Fibroblast of lung (primary cell): ENCODE measurements at regions not wholly inside any gene's neighbourhood (a gene's known extent, or its start where the extent isn't known, plus 50 kb on each side); places are given as distances from the start of the nearest gene placed in this dataset.
A peak's percentile ranks its signal among the peaks of the same experiment; 100 is the strongest.

Experiments used
- DNase-seq, 2 donors: peaks; one replicate each; pipeline versions ENCODE4 v3.0.0 to v3.0.0-alpha.2; 2010; ENCODE audit warnings: low read depth in 2 of 2
- H2AFZ ChIP-seq: 2 replicates; pipeline ENCODE4 v1.5.1; 2012; ENCODE audit warnings: low read length, control low read depth, inconsistent platforms
- H3K27ac ChIP-seq: 2 replicates; pipeline ENCODE4 v1.5.1; 2011; ENCODE audit warnings: low read length, control low read depth; ENCODE audit not compliant: insufficient read depth
- H3K27me3 ChIP-seq: 2 replicates; pipeline ENCODE4 v1.5.1; 2011; ENCODE audit warnings: mild to moderate bottlenecking, low read length; ENCODE audit not compliant: control insufficient read depth, insufficient read depth
- H3K36me3 ChIP-seq: 2 replicates; pipeline ENCODE4 v1.5.1; 2011; ENCODE audit warnings: low read length; ENCODE audit not compliant: control insufficient read depth, insufficient read depth
- H3K4me1 ChIP-seq: 2 replicates; pipeline ENCODE4 v1.5.1; 2011; ENCODE audit warnings: low read length; ENCODE audit not compliant: control insufficient read depth, insufficient read depth; ENCODE audit errors: extremely low read depth
- H3K4me2 ChIP-seq: 2 replicates; pipeline ENCODE4 v1.5.1; 2011; ENCODE audit warnings: low read length, control low read depth; ENCODE audit not compliant: insufficient read depth; ENCODE audit errors: extremely low read depth
- H3K4me3 ChIP-seq, 4 experiments: fragments of 200-600 bp in 1 of 4; sonication (generic) in 1 of 4; replicated peaks in 1 of 4; 2 replicates each; pipeline ENCODE4 v1.5.1; 2011 to 2016; ENCODE audit warnings: low read length in 4 of 4, low read depth in 3 of 4, mild to moderate bottlenecking in 3 of 4, control low read depth in 2 of 4, inconsistent platforms in 1 of 4, mixed read lengths in 1 of 4; ENCODE audit not compliant: insufficient read depth in 1 of 4; ENCODE audit errors: control extremely low read depth in 1 of 4
- H3K79me2 ChIP-seq: 2 replicates; pipeline ENCODE4 v1.5.1; 2012; ENCODE audit warnings: mild to moderate bottlenecking, low read length, inconsistent platforms; ENCODE audit not compliant: control insufficient read depth, insufficient read depth
- H3K9ac ChIP-seq: 2 replicates; pipeline ENCODE4 v1.5.1; 2011; ENCODE audit warnings: mild to moderate bottlenecking, low read length, control low read depth; ENCODE audit not compliant: insufficient read depth
- H3K9me3 ChIP-seq: 2 replicates; pipeline ENCODE4 v1.5.1; 2012; ENCODE audit warnings: low read depth, low read length; ENCODE audit not compliant: control insufficient read depth, insufficient read depth
- H4K20me1 ChIP-seq: 2 replicates; pipeline ENCODE4 v1.5.1; 2011; ENCODE audit warnings: low read length; ENCODE audit not compliant: control insufficient read depth, insufficient read depth; ENCODE audit errors: extremely low read depth
- EZH2 ChIP-seq: IDR thresholded peaks from 2 replicates; pipeline ENCODE4 v1.5.1; 2012; ENCODE audit warnings: low read length, control low read depth, mild to moderate bottlenecking; ENCODE audit errors: missing control alignments
- TF ChIP-seq, protein P1 (sequence below), 2 donors: IDR thresholded peaks in 1 of 2; conservative IDR thresholded peaks in 1 of 2; 1 replicate in 1 of 2; 2 replicates in 1 of 2; pipeline ENCODE4 v1.5.1; 2011 to 2012; ENCODE audit warnings: low read length in 2 of 2, control low read depth in 1 of 2, inconsistent platforms in 1 of 2, low read depth in 1 of 2, mild to moderate bottlenecking in 1 of 2

DNA sequence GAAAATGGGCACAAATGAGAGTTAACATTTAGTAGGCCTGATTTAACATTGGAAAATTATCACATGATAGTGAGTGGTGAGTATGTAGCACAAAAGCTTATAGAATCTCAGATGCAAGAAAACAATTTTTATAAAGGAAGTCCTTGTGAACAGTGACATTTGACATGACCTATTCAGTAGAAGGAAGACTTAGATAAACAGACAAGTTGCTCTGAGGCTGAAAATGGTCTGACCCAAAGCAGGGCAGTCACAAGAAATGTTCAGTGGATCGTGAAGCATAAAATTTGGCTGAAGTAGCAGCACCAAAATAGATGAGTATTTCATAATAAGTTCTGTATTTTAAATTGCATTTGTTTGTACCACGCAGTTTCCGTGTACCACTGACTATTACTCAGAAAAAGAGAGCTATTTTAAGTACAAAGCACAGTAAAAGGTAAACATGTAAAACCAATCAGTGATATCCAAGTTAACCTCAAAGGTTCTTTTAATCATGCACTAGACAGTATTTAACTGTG, 605.7 kb upstream of the PABPC4L start:
- no peak for TF ChIP-seq EZH2
- TF ChIP-seq, protein P1, sequence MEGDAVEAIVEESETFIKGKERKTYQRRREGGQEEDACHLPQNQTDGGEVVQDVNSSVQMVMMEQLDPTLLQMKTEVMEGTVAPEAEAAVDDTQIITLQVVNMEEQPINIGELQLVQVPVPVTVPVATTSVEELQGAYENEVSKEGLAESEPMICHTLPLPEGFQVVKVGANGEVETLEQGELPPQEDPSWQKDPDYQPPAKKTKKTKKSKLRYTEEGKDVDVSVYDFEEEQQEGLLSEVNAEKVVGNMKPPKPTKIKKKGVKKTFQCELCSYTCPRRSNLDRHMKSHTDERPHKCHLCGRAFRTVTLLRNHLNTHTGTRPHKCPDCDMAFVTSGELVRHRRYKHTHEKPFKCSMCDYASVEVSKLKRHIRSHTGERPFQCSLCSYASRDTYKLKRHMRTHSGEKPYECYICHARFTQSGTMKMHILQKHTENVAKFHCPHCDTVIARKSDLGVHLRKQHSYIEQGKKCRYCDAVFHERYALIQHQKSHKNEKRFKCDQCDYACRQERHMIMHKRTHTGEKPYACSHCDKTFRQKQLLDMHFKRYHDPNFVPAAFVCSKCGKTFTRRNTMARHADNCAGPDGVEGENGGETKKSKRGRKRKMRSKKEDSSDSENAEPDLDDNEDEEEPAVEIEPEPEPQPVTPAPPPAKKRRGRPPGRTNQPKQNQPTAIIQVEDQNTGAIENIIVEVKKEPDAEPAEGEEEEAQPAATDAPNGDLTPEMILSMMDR (conservative IDR thresholded peaks at IDR 0.05 in 1 of 2, IDR thresholded peaks at IDR 0.05 in 1 of 2; ENCODE audit: low read depth in 1 of 2, low read length in 2 of 2), result no peak
- Histone ChIP-seq H3K27ac (no peak overlapping the region), H3K79me2 (no peaks in the 10 kb centered on the region), H2AFZ (no peak overlapping the region), H3K4me3 (no peak overlapping the region), H3K9me3 (no peaks in the 10 kb centered on the region), H3K4me2 (no peak overlapping the region), H3K36me3 (no peaks in the 10 kb centered on the region), H3K27me3 (no peaks in the 10 kb centered on the region), H4K20me1 (no peaks in the 10 kb centered on the region), H3K4me1 (no peaks in the 10 kb centered on the region), H3K9ac (no peak overlapping the region)
- DNase-seq, result no peak

- no peaks in the 10 kb centered on the region for H3K9me3 ChIP-seq
- H3K27ac ChIP-seq, result no peak overlapping the region
- no peak for TF ChIP-seq EZH2
- TF ChIP-seq, protein P1 (conservative IDR thresholded peaks at IDR 0.05 in 1 of 2, IDR thresholded peaks at IDR 0.05 in 1 of 2; ENCODE audit: low read depth in 1 of 2, low read length in 2 of 2), result no peak
- H3K36me3 ChIP-seq, result no peaks in the 10 kb centered on the region
- no peaks in the 10 kb centered on the region for H4K20me1 ChIP-seq
- H3K4me1 ChIP-seq, result no peaks in the 10 kb centered on the region
- H3K79me2 ChIP-seq, result no peaks in the 10 kb centered on the region
- no peaks in the 10 kb centered on the region for H3K27me3 ChIP-seq
- no peak overlapping the region for H3K4me3 ChIP-seq
- no peak overlapping the region for H3K9ac ChIP-seq
- no peak overlapping the region for H2AFZ ChIP-seq
- no peak overlapping the region for H3K4me2 ChIP-seq
- no peak for DNase-seq
Measured at GRCh38 chr4:134798573-134798972, 597.0 kb upstream of the PABPC4L start.

- Histone ChIP-seq H3K79me2 (no peaks in the 10 kb centered on the region), H3K36me3 (no peaks in the 10 kb centered on the region), H3K9ac (no peak overlapping the region), H3K27ac (no peak overlapping the region), H2AFZ (no peak overlapping the region), H3K27me3 (no peaks in the 10 kb centered on the region), H3K9me3 (no peaks in the 10 kb centered on the region), H3K4me3 (no peak overlapping the region), H3K4me2 (no peak overlapping the region), H4K20me1 (no peaks in the 10 kb centered on the region), H3K4me1 (no peaks in the 10 kb centered on the region)
- TF ChIP-seq, protein P1 (conservative IDR thresholded peaks at IDR 0.05 in 1 of 2, IDR thresholded peaks at IDR 0.05 in 1 of 2; ENCODE audit: low read depth in 1 of 2, low read length in 2 of 2), result no peak
- no peak for TF ChIP-seq EZH2
- peak; percentile 1 to 28 for DNase-seq
Measured at GRCh38 chr4:134787315-134787714, 585.7 kb upstream of the PABPC4L start.
